BE2C (cell line): ENCODE measurements at regions not wholly inside any gene's neighbourhood (a gene's known extent, or its start where the extent isn't known, plus 50 kb on each side); places are given as distances from the start of the nearest gene placed in this dataset.

Experiments used
- DNase-seq: peaks from one replicate; pipeline ENCODE4 v3.0.0-alpha.2; 2020
- H3K27me3 ChIP-seq: fragments of 250-450 bp; sonication (Bioruptor Pico); 2 replicates; pipeline ENCODE4 v1.5.1; 2020; ENCODE audit warnings: mild to moderate bottlenecking
- H3K36me3 ChIP-seq: fragments of 250-450 bp; sonication (Bioruptor Pico); 2 replicates; pipeline ENCODE4 v1.5.1; 2020; ENCODE audit warnings: mild to moderate bottlenecking
- H3K4me1 ChIP-seq: fragments of 250-450 bp; sonication (Bioruptor Pico); 2 replicates; pipeline ENCODE4 v1.5.1; 2020
- H3K4me3 ChIP-seq: 2 replicates; pipeline ENCODE4 v1.5.1; 2011; ENCODE audit warnings: low read depth, low read length
- H3K9me3 ChIP-seq: fragments of 250-450 bp; sonication (Bioruptor Pico); 2 replicates; pipeline ENCODE4 v1.5.1; 2020
- CTCF ChIP-seq: IDR thresholded peaks from 2 replicates; pipeline ENCODE4 v1.5.1; 2012; ENCODE audit warnings: mild to moderate bottlenecking, low read depth, low read length

- no peaks in the 10 kb centered on the region for H3K4me1 ChIP-seq
- no peak overlapping the region for H3K4me3 ChIP-seq
- no peaks in the 10 kb centered on the region; the same call in none of the 2 replicates for H3K27me3 ChIP-seq
- no peaks in the 10 kb centered on the region for H3K36me3 ChIP-seq
- no peak for TF ChIP-seq CTCF
- no peaks in the 10 kb centered on the region for H3K9me3 ChIP-seq
- no peak for DNase-seq
Observed at GRCh38 chr10:2986391-2986801, 81.0 kb upstream of the PFKP start.

- no peak for TF ChIP-seq CTCF
- H3K9me3 ChIP-seq, result no peaks in the 10 kb centered on the region
- H3K4me3 ChIP-seq, result no peak overlapping the region
- H3K27me3 ChIP-seq, result no peaks in the 10 kb centered on the region; the same call in none of the 2 replicates
- no peaks in the 10 kb centered on the region for H3K36me3 ChIP-seq
- H3K4me1 ChIP-seq, result no peaks in the 10 kb centered on the region
- DNase-seq, result no peak
Observed at GRCh38 chr10:2985729-2986232, 81.6 kb upstream of the PFKP start.

GRCh38 chr10:2984682-2985081 is 82.7 kb upstream of the PFKP start:
- TF ChIP-seq CTCF, result no peak
- no peak for DNase-seq
- Histone ChIP-seq H3K4me1 (no peaks in the 10 kb centered on the region), H3K36me3 (no peaks in the 10 kb centered on the region), H3K9me3 (no peaks in the 10 kb centered on the region), H3K4me3 (no peak overlapping the region), H3K27me3 (no peaks in the 10 kb centered on the region; the same call in none of the 2 replicates)

- Histone ChIP-seq H3K4me1 (no peaks in the 10 kb centered on the region), H3K36me3 (no peaks in the 10 kb centered on the region), H3K4me3 (no peak overlapping the region), H3K27me3 (no peaks in the 10 kb centered on the region; the same call in none of the 2 replicates), H3K9me3 (no peaks in the 10 kb centered on the region)
- DNase-seq, result no peak
- no peak for TF ChIP-seq CTCF
Observed at GRCh38 chr10:2982146-2982545, 85.2 kb upstream of the PFKP start.

GRCh38 chr10:2981361-2981801 is 86.0 kb upstream of the PFKP start:
- TF ChIP-seq CTCF, result no peak
- H3K4me1 ChIP-seq, result no peaks in the 10 kb centered on the region
- no peaks in the 10 kb centered on the region; the same call in none of the 2 replicates for H3K27me3 ChIP-seq
- H3K36me3 ChIP-seq, result no peaks in the 10 kb centered on the region
- H3K4me3 ChIP-seq, result no peak overlapping the region
- H3K9me3 ChIP-seq, result no peaks in the 10 kb centered on the region
- no peak for DNase-seq

GRCh38 chr10:2980791-2981360 is 86.5 kb upstream of the PFKP start:
- no peaks in the 10 kb centered on the region for H3K36me3 ChIP-seq
- TF ChIP-seq CTCF, result no peak
- no peaks in the 10 kb centered on the region; the same call in none of the 2 replicates for H3K27me3 ChIP-seq
- H3K9me3 ChIP-seq, result no peaks in the 10 kb centered on the region
- no peak overlapping the region for H3K4me3 ChIP-seq
- no peak for DNase-seq
- no peaks in the 10 kb centered on the region for H3K4me1 ChIP-seq
